Sigmoid colon (tissue), 4 donors: ENCODE measurements at regions not wholly inside any gene's neighbourhood (a gene's known extent, or its start where the extent isn't known, plus 50 kb on each side); places are given as distances from the start of the nearest gene placed in this dataset.

ENCODE experiments used
- EP300 ChIP-seq, 4 donors: sonication (generic); formaldehyde crosslinking; IDR thresholded peaks; one replicate each; pipeline ENCODE4 v1.6.1; 2017; ENCODE audit warnings: antibody characterized with exemption in 4 of 4
- POLR2A ChIP-seq, 2 donors: fragments of 450-650 bp; IDR thresholded peaks; one replicate each; pipeline ENCODE4 v1.6.1; 2016; ENCODE audit warnings: antibody characterized with exemption in 2 of 2, mild to moderate bottlenecking in 2 of 2, moderate library complexity in 2 of 2
- TF ChIP-seq, protein P1 (sequence below), 4 experiments: fragments of 450-650 bp in 3 of 4; fragments of 200-600 bp in 1 of 4; IDR thresholded peaks; one replicate each; pipeline ENCODE4 v1.5.1; 2016 to 2019; ENCODE audit warnings: antibody characterized with exemption in 4 of 4, mild to moderate bottlenecking in 3 of 4, moderate library complexity in 2 of 4

DNA sequence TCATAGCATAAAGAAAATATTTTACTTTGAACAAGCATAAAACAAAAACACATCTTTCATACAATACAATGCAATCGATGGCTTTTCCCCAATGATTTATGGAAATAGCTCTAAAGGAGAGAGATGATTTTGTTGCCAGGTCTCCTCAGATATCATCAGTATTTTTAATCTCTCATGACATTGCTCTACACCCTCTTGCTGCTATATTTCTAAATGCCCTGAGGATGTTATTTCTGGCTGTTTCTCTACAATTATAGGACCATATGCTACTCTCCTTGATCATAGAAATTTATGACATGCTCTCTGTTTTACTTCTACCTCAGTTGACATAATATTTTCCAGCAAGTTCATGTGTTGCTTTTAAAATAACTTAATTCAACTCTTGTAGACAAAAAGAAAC lies 654.9 kb upstream of the GBE1 start:
- TF ChIP-seq, protein P1, sequence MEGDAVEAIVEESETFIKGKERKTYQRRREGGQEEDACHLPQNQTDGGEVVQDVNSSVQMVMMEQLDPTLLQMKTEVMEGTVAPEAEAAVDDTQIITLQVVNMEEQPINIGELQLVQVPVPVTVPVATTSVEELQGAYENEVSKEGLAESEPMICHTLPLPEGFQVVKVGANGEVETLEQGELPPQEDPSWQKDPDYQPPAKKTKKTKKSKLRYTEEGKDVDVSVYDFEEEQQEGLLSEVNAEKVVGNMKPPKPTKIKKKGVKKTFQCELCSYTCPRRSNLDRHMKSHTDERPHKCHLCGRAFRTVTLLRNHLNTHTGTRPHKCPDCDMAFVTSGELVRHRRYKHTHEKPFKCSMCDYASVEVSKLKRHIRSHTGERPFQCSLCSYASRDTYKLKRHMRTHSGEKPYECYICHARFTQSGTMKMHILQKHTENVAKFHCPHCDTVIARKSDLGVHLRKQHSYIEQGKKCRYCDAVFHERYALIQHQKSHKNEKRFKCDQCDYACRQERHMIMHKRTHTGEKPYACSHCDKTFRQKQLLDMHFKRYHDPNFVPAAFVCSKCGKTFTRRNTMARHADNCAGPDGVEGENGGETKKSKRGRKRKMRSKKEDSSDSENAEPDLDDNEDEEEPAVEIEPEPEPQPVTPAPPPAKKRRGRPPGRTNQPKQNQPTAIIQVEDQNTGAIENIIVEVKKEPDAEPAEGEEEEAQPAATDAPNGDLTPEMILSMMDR (IDR thresholded peaks at IDR 0.05), result no peak
- no peak for TF ChIP-seq POLR2A (IDR thresholded peaks at IDR 0.05)
- no peak for TF ChIP-seq EP300 (IDR thresholded peaks at IDR 0.05)
